ENCODE measurements at regions not wholly inside any gene's neighbourhood (a gene's known extent, or its start where the extent isn't known, plus 50 kb on each side); places are given as distances from the start of the nearest gene placed in this dataset.

GRCh38 chr12:127888943-127889719, 377.8 kb upstream of the TMEM132C start:
- intact Hi-C loops (cut with micrococcal nuclease) (no loop called here), dilution Hi-C loops (cut with MboI; ENCODE audit: extremely low pct_ligation_motif_present, low sequenced_read_pairs) (no loop called here)
- BruUV-seq (replicated peaks), result no TSS peak
- H3K36me3 ChIP-seq (ENCODE audit: control insufficient read depth in 2 of 2, extremely low read depth in 1 of 2, insufficient read depth in 2 of 2, low read length in 2 of 2), result no peaks in the 10 kb centered on the region
- POLR2A ChIA-PET, result no interaction called here
- H3K79me2 ChIP-seq (ENCODE audit: control insufficient read depth, insufficient read depth, low read length), result no peaks in the 10 kb centered on the region
- DNase-seq (ENCODE audit: low read depth, low spot score) (no peak), FAIRE-seq (no peak)
- peaks cover 5% of the 10 kb centered on the region for H3K9me3 ChIP-seq (replicated peaks; ENCODE audit: control insufficient read depth, insufficient read depth, low read length)
- no peaks in the 10 kb centered on the region for H3K4me1 ChIP-seq (ENCODE audit: control insufficient read depth, extremely low read depth, insufficient read depth, low read length)
- no peak for TF ChIP-seq POLR2AphosphoS5 (IDR thresholded peaks at IDR 0.05; ENCODE audit: insufficient read depth, low read depth, low read length)
- TF ChIP-seq FOS (IDR thresholded peaks at IDR 0.05; ENCODE audit: borderline replicate concordance, insufficient read depth, low read length), result no peak
- TF ChIP-seq MYC (IDR thresholded peaks at IDR 0.05; ENCODE audit: low read depth, low read length), result no peak
- TF ChIP-seq GATA2 (IDR thresholded peaks at IDR 0.05; ENCODE audit: insufficient read depth, insufficient read length, low read depth, low read length), result no peak
- no peak for TF ChIP-seq CTCF (IDR thresholded peaks at IDR 0.05; ENCODE audit: extremely low read depth in 1 of 2, insufficient read depth in 1 of 2, low read depth in 1 of 2, low read length in 2 of 2)
- no peak for TF ChIP-seq JUN (IDR thresholded peaks at IDR 0.05; ENCODE audit: borderline replicate concordance, insufficient read depth, insufficient read length, low read depth)
- TF ChIP-seq MAX (IDR thresholded peaks at IDR 0.05; ENCODE audit: insufficient read depth, insufficient read length), result no peak
- no peak for TF ChIP-seq EZH2 (IDR thresholded peaks at IDR 0.05; ENCODE audit: borderline replicate concordance, low read depth, low read length, severe bottlenecking)
- TF ChIP-seq POLR2A (IDR thresholded peaks at IDR 0.05; ENCODE audit: low read depth, low read length), result no peak
- CTCF ChIA-PET, result no interaction called here
- no peak overlapping the region for H3K4me2 ChIP-seq (ENCODE audit: insufficient read depth, low read length)
- no peak overlapping the region for H3K9ac ChIP-seq (replicated peaks; ENCODE audit: extremely low read depth, insufficient read depth, low read length)
- H3K4me3 ChIP-seq (replicated peaks in 1 of 3; ENCODE audit: insufficient read depth in 1 of 3, low read depth in 1 of 3, low read length in 3 of 3), result no peak overlapping the region
- no peak overlapping the region for H3K27ac ChIP-seq (ENCODE audit: insufficient read depth, low read depth, low read length)
- H3K27me3 ChIP-seq (ENCODE audit: control insufficient read depth in 2 of 2, insufficient read depth in 2 of 2, low read length in 2 of 2), result no peaks in the 10 kb centered on the region
- no peak overlapping the region for H2AFZ ChIP-seq (ENCODE audit: low read depth, low read length)
- no peaks in the 10 kb centered on the region for H3K9me1 ChIP-seq (replicated peaks; ENCODE audit: control insufficient read depth, extremely low read depth, insufficient read depth, low read length)
- no peaks in the 10 kb centered on the region for H4K20me1 ChIP-seq (replicated peaks; ENCODE audit: control insufficient read depth, extremely low read depth, insufficient read depth, low read length)

All from endothelial cell of umbilical vein (primary cell).